ENCODE measurements at regions not wholly inside any gene's neighbourhood (a gene's known extent, or its start where the extent isn't known, plus 50 kb on each side); places are given as distances from the start of the nearest gene placed in this dataset.
A peak's percentile ranks its signal among the peaks of the same experiment; 100 is the strongest.

GRCh38 chr19:31223740-31224534 is 125.3 kb downstream of the TSHZ3 start:
- Histone ChIP-seq H3K27ac (no peak overlapping the region), H3K36me3 (no peaks in the 10 kb centered on the region), H3K27me3 (no peaks in the 10 kb centered on the region), H3K4me1 (no peaks in the 10 kb centered on the region), H3K9me3 (no peaks in the 10 kb centered on the region), H3K4me3 (no peak overlapping the region)
- TF ChIP-seq CTCF (IDR thresholded peaks at IDR 0.05) = no peak
- no peak for TF ChIP-seq POLR2A (IDR thresholded peaks at IDR 0.05)
- TF ChIP-seq POLR2AphosphoS5 (IDR thresholded peaks at IDR 0.05) = no peak
- no peak for TF ChIP-seq EP300 (IDR thresholded peaks at IDR 0.05)
- peak in 1 of 2 donors; percentile 34 for ATAC-seq (ENCODE audit: low FRiP score in 2 of 2)
- WGBS, 2 donors = 57 to 65% methylated on average over 9 of the region's 9 CpGs
- DNase-seq = no peak

GRCh38 chr19:31220540-31220939 is 128.7 kb downstream of the TSHZ3 start:
- Histone ChIP-seq H3K4me3 (no peak overlapping the region), H3K27ac (no peak overlapping the region), H3K9me3 (no peaks in the 10 kb centered on the region), H3K27me3 (no peaks in the 10 kb centered on the region), H3K4me1 (no peaks in the 10 kb centered on the region), H3K36me3 (no peaks in the 10 kb centered on the region)
- 61 to 76% methylated on average over 2 of the region's 2 CpGs for WGBS, 2 donors
- ATAC-seq (ENCODE audit: low FRiP score in 2 of 2) (no peak), DNase-seq (no peak)
- no peak for TF ChIP-seq CTCF (IDR thresholded peaks at IDR 0.05)
- TF ChIP-seq POLR2A (IDR thresholded peaks at IDR 0.05) = no peak
- TF ChIP-seq EP300 (IDR thresholded peaks at IDR 0.05) = no peak
- no peak for TF ChIP-seq POLR2AphosphoS5 (IDR thresholded peaks at IDR 0.05)

GRCh38 chr19:31214997-31215396 is 134.2 kb downstream of the TSHZ3 start:
- no peaks in the 10 kb centered on the region for H3K9me3 ChIP-seq
- DNase-seq (no peak), ATAC-seq (ENCODE audit: low FRiP score in 2 of 2) (no peak)
- H3K27me3 ChIP-seq = no peaks in the 10 kb centered on the region
- H3K27ac ChIP-seq = no peak overlapping the region
- H3K4me3 ChIP-seq = no peak overlapping the region
- no peak for TF ChIP-seq POLR2A (IDR thresholded peaks at IDR 0.05)
- no peak for TF ChIP-seq EP300 (IDR thresholded peaks at IDR 0.05)
- TF ChIP-seq POLR2AphosphoS5 (IDR thresholded peaks at IDR 0.05) = no peak
- H3K4me1 ChIP-seq = no peaks in the 10 kb centered on the region
- 93 to 94% methylated on average over 2 of the region's 2 CpGs for WGBS, 2 donors
- H3K36me3 ChIP-seq = no peaks in the 10 kb centered on the region

GRCh38 chr19:31214086-31214485 is 135.2 kb downstream of the TSHZ3 start:
- no peaks in the 10 kb centered on the region for H3K27me3 ChIP-seq
- no peak overlapping the region for H3K4me3 ChIP-seq
- ATAC-seq (ENCODE audit: low FRiP score in 2 of 2) = peak; percentile 75 to 97
- DNase-seq = peak in 1 of 2 donors; percentile 75
- 45 to 53% methylated on average over 8 to 9 of the region's 9 CpGs for WGBS, 2 donors
- H3K4me1 ChIP-seq = no peaks in the 10 kb centered on the region
- TF ChIP-seq EP300 (IDR thresholded peaks at IDR 0.05) = no peak
- TF ChIP-seq POLR2AphosphoS5 (IDR thresholded peaks at IDR 0.05) = peak in 1 of 2 donors; percentile 42
- H3K36me3 ChIP-seq = no peaks in the 10 kb centered on the region
- H3K9me3 ChIP-seq = no peaks in the 10 kb centered on the region
- H3K27ac ChIP-seq = no peak overlapping the region

- H3K36me3 ChIP-seq = no peaks in the 10 kb centered on the region
- no peak overlapping the region for H3K27ac ChIP-seq
- H3K4me3 ChIP-seq = no peak overlapping the region
- ATAC-seq (ENCODE audit: low FRiP score in 2 of 2) (no peak), DNase-seq (no peak)
- 90 to 91% methylated on average over 3 of the region's 3 CpGs for WGBS, 2 donors
- no peaks in the 10 kb centered on the region for H3K9me3 ChIP-seq
- H3K27me3 ChIP-seq = no peaks in the 10 kb centered on the region
- no peak for TF ChIP-seq POLR2A (IDR thresholded peaks at IDR 0.05)
- no peak for TF ChIP-seq EP300 (IDR thresholded peaks at IDR 0.05)
- TF ChIP-seq CTCF (IDR thresholded peaks at IDR 0.05) = no peak
- TF ChIP-seq POLR2AphosphoS5 (IDR thresholded peaks at IDR 0.05) = no peak
- H3K4me1 ChIP-seq = no peaks in the 10 kb centered on the region
Measured at GRCh38 chr19:31211088-31211487, 138.1 kb downstream of the TSHZ3 start.
